ENCODE measurements at regions not wholly inside any gene's neighbourhood (a gene's known extent, or its start where the extent isn't known, plus 50 kb on each side); places are given as distances from the start of the nearest gene placed in this dataset.

- no peaks in the 10 kb centered on the region for H3K4me1 ChIP-seq
- no peaks in the 10 kb centered on the region for H3K36me3 ChIP-seq
- H3K27me3 ChIP-seq: no peaks in the 10 kb centered on the region
- no peaks in the 10 kb centered on the region for H3K9me3 ChIP-seq
- no peak for TF ChIP-seq CTCF (IDR thresholded peaks at IDR 0.05; ENCODE audit: low read depth, low read length)
- no peak overlapping the region for H3K4me3 ChIP-seq (ENCODE audit: low read depth, low read length)
- no peak for DNase-seq
Observed at GRCh38 chr5:165695796-165696195, 2190.4 kb downstream of the MAT2B start.

GRCh38 chr5:165705960-165706359 is 2200.5 kb downstream of the MAT2B start:
- no peaks in the 10 kb centered on the region for H3K36me3 ChIP-seq
- no peaks in the 10 kb centered on the region for H3K27me3 ChIP-seq
- no peak for DNase-seq
- H3K4me3 ChIP-seq (ENCODE audit: low read depth, low read length): no peak overlapping the region
- H3K9me3 ChIP-seq: no peaks in the 10 kb centered on the region
- H3K4me1 ChIP-seq: no peaks in the 10 kb centered on the region
- TF ChIP-seq CTCF (IDR thresholded peaks at IDR 0.05; ENCODE audit: low read depth, low read length): no peak

GRCh38 chr5:165712011-165712410 is 2206.6 kb downstream of the MAT2B start:
- no peak for TF ChIP-seq CTCF (IDR thresholded peaks at IDR 0.05; ENCODE audit: low read depth, low read length)
- H3K4me3 ChIP-seq (ENCODE audit: low read depth, low read length): no peak overlapping the region
- DNase-seq: no peak
- H3K36me3 ChIP-seq: no peaks in the 10 kb centered on the region
- no peaks in the 10 kb centered on the region for H3K4me1 ChIP-seq
- H3K27me3 ChIP-seq: no peaks in the 10 kb centered on the region
- H3K9me3 ChIP-seq: no peaks in the 10 kb centered on the region

GRCh38 chr5:165714598-165714997 is 2209.2 kb downstream of the MAT2B start:
- no peak for TF ChIP-seq CTCF (IDR thresholded peaks at IDR 0.05; ENCODE audit: low read depth, low read length)
- Histone ChIP-seq H3K9me3 (no peaks in the 10 kb centered on the region; the same call in 1 of the 2 replicates), H3K36me3 (no peaks in the 10 kb centered on the region), H3K27me3 (no peaks in the 10 kb centered on the region), H3K4me1 (no peaks in the 10 kb centered on the region), H3K4me3 (ENCODE audit: low read depth, low read length) (no peak overlapping the region)
- no peak for DNase-seq

- H3K36me3 ChIP-seq: no peaks in the 10 kb centered on the region
- no peak for DNase-seq
- H3K27me3 ChIP-seq: no peaks in the 10 kb centered on the region
- H3K4me3 ChIP-seq (ENCODE audit: low read depth, low read length): no peak overlapping the region
- TF ChIP-seq CTCF (IDR thresholded peaks at IDR 0.05; ENCODE audit: low read depth, low read length): no peak
- no peaks in the 10 kb centered on the region; the same call in 1 of the 2 replicates for H3K9me3 ChIP-seq
- H3K4me1 ChIP-seq: no peaks in the 10 kb centered on the region
Observed at GRCh38 chr5:165720901-165721300, 2215.5 kb downstream of the MAT2B start.

- Histone ChIP-seq H3K4me3 (ENCODE audit: low read depth, low read length) (no peak overlapping the region), H3K9me3 (no peaks in the 10 kb centered on the region; the same call in 1 of the 2 replicates), H3K27me3 (no peaks in the 10 kb centered on the region), H3K4me1 (no peaks in the 10 kb centered on the region), H3K36me3 (no peaks in the 10 kb centered on the region)
- no peak for TF ChIP-seq CTCF (IDR thresholded peaks at IDR 0.05; ENCODE audit: low read depth, low read length)
- no peak for DNase-seq
Observed at GRCh38 chr5:165722401-165722800, 2217.0 kb downstream of the MAT2B start.

All from BE2C (cell line).